Esophagus mucosa (tissue), 1 donor: ENCODE measurements at regions not wholly inside any gene's neighbourhood (a gene's known extent, or its start where the extent isn't known, plus 50 kb on each side); places are given as distances from the start of the nearest gene placed in this dataset.
A peak's percentile ranks its signal among the peaks of the same experiment; 100 is the strongest.
"Not testable (repeated sequence)": the region's sequence is repeated elsewhere in the genome, so short reads cannot be mapped to it uniquely, and the experiment has no call there.

ENCODE experiments used
- ATAC-seq: fragments of 200-7000 bp; cut with Tn5 transposase; one replicate; pipeline ENCODE4 v1.9.1; 2020
- donor health status: DM: yes; HTN: yes; CAD: no.

- no peak for ATAC-seq
These were observed 62.6 kb downstream of the DUSP6 start for GRCh38 chr12:89289720-89290119.

- peak; percentile 35 for ATAC-seq
These were observed 63.3 kb downstream of the DUSP6 start for GRCh38 chr12:89288959-89289358.

GRCh38 chr12:89286501-89286900, 65.8 kb downstream of the DUSP6 start:
- ATAC-seq, result no peak

GRCh38 chr12:89281539-89281867, 70.8 kb downstream of the DUSP6 start:
- no peak for ATAC-seq

- ATAC-seq, result no peak
These were observed 71.3 kb downstream of the DUSP6 start for GRCh38 chr12:89280833-89281538.

- ATAC-seq, result no peak
These were observed 72.8 kb downstream of the DUSP6 start for GRCh38 chr12:89279499-89279898.

GRCh38 chr12:89278862-89279261, 73.4 kb downstream of the DUSP6 start:
- ATAC-seq, result no peak

- no peak for ATAC-seq
These were observed 74.1 kb downstream of the DUSP6 start for GRCh38 chr12:89278169-89278568.

- no peak for ATAC-seq
These were observed 75.4 kb downstream of the DUSP6 start for GRCh38 chr12:89276860-89277259.

- ATAC-seq, result no peak
These were observed 78.8 kb downstream of the DUSP6 start for GRCh38 chr12:89273525-89273924.

- ATAC-seq, result no peak
These were observed 81.8 kb downstream of the DUSP6 start for GRCh38 chr12:89270548-89270947.

- ATAC-seq, result no peak
These were observed 83.1 kb downstream of the DUSP6 start for GRCh38 chr12:89269174-89269573.

- ATAC-seq, result no peak
These were observed 84.9 kb downstream of the DUSP6 start for GRCh38 chr12:89267404-89267803.

- ATAC-seq, result not testable (repeated sequence)
These were observed 85.6 kb downstream of the DUSP6 start for GRCh38 chr12:89266574-89267188.

GRCh38 chr12:89264837-89265236, 87.5 kb downstream of the DUSP6 start:
- no peak for ATAC-seq

GRCh38 chr12:89263900-89264299, 88.4 kb downstream of the DUSP6 start:
- no peak for ATAC-seq

- no peak for ATAC-seq
These were observed 89.3 kb downstream of the DUSP6 start for GRCh38 chr12:89262855-89263552.

GRCh38 chr12:89261982-89262381, 90.3 kb downstream of the DUSP6 start:
- peak; percentile 64 for ATAC-seq

GRCh38 chr12:89260841-89261637, 91.3 kb downstream of the DUSP6 start:
- ATAC-seq, result no peak

GRCh38 chr12:89259821-89260220, 92.5 kb downstream of the DUSP6 start:
- no peak for ATAC-seq

- no peak for ATAC-seq
These were observed 93.9 kb downstream of the DUSP6 start for GRCh38 chr12:89258240-89258969.

GRCh38 chr12:89257340-89257739, 95.0 kb downstream of the DUSP6 start:
- ATAC-seq, result no peak

- ATAC-seq, result no peak
These were observed 96.2 kb downstream of the DUSP6 start for GRCh38 chr12:89256060-89256459.
